DMS114 treated with DMSO at 0.1 percent for 48 hours (cell line): ENCODE measurements at regions not wholly inside any gene's neighbourhood (a gene's known extent, or its start where the extent isn't known, plus 50 kb on each side); places are given as distances from the start of the nearest gene placed in this dataset.
"Not testable (repeated sequence)": the region's sequence is repeated elsewhere in the genome, so short reads cannot be mapped to it uniquely, and the experiment has no call there.

Experiments
- DNase-seq: peaks from one replicate; lab custom pipeline; 2025; ENCODE audit not compliant: unreplicated experiment; lab: John Stamatoyannopoulos, UW

- no peak for DNase-seq
Measured at GRCh38 chr6:156231026-156231765, 546.0 kb upstream of the ARID1B start.

GRCh38 chr6:156219973-156220372, 557.2 kb upstream of the ARID1B start:
- DNase-seq: no peak

GRCh38 chr6:156205678-156206077, 571.5 kb upstream of the ARID1B start:
- DNase-seq: no peak

GRCh38 chr6:156199182-156199581, 578.0 kb upstream of the ARID1B start:
- DNase-seq: no peak

- no peak for DNase-seq
Measured at GRCh38 chr6:156197513-156197912, 579.7 kb upstream of the ARID1B start.

- no peak for DNase-seq
Measured at GRCh38 chr6:156194981-156195380, 582.2 kb upstream of the ARID1B start.

- DNase-seq: no peak
Measured at GRCh38 chr6:156193381-156193780, 583.8 kb upstream of the ARID1B start.

GRCh38 chr6:156191895-156192294, 585.3 kb upstream of the ARID1B start:
- DNase-seq: no peak

GRCh38 chr6:156191390-156191789, 585.8 kb upstream of the ARID1B start:
- not testable (repeated sequence) for DNase-seq

GRCh38 chr6:156190270-156190669, 586.9 kb upstream of the ARID1B start:
- no peak for DNase-seq

- no peak for DNase-seq
Measured at GRCh38 chr6:156189714-156190113, 587.5 kb upstream of the ARID1B start.

- no peak for DNase-seq
Measured at GRCh38 chr6:156189195-156189594, 588.0 kb upstream of the ARID1B start.

GRCh38 chr6:156185113-156185512, 592.1 kb upstream of the ARID1B start:
- DNase-seq: no peak

- DNase-seq: no peak
Measured at GRCh38 chr6:156183678-156184077, 593.5 kb upstream of the ARID1B start.

- no peak for DNase-seq
Measured at GRCh38 chr6:156182356-156182755, 594.8 kb upstream of the ARID1B start.

- DNase-seq: no peak
Measured at GRCh38 chr6:156181506-156181905, 595.7 kb upstream of the ARID1B start.

- no peak for DNase-seq
Measured at GRCh38 chr6:156175971-156176421, 601.2 kb upstream of the ARID1B start.

GRCh38 chr6:156175433-156175832, 601.7 kb upstream of the ARID1B start:
- no peak for DNase-seq

GRCh38 chr6:156174031-156174890, 602.9 kb upstream of the ARID1B start:
- no peak for DNase-seq

- no peak for DNase-seq
Measured at GRCh38 chr6:156169371-156169770, 607.8 kb upstream of the ARID1B start.

- DNase-seq: no peak
Measured at GRCh38 chr6:156167625-156168071, 609.5 kb upstream of the ARID1B start.

- DNase-seq: no peak
Measured at GRCh38 chr6:156167016-156167624, 610.1 kb upstream of the ARID1B start.
